ENCODE measurements at regions not wholly inside any gene's neighbourhood (a gene's known extent, or its start where the extent isn't known, plus 50 kb on each side); places are given as distances from the start of the nearest gene placed in this dataset.

GRCh38 chr1:245046315-245046714 is 108.5 kb upstream of the KIF26B start:
- H3K9me3 ChIP-seq (ENCODE audit: insufficient read depth, low read length, severe bottlenecking), result no peaks in the 10 kb centered on the region
- no peak for DNase-seq
- no peaks in the 10 kb centered on the region for H3K79me2 ChIP-seq (ENCODE audit: insufficient read depth, low read length)
- no peaks in the 10 kb centered on the region for H3K36me3 ChIP-seq (ENCODE audit: insufficient read depth, low read length)
- H3K27me3 ChIP-seq (ENCODE audit: insufficient read depth, low read length, poor library complexity), result no peaks in the 10 kb centered on the region
- no peak overlapping the region for H3K27ac ChIP-seq (ENCODE audit: low read length)
- ATAC-seq (ENCODE audit: insufficient read depth, low read depth), result no peak
- H4K20me1 ChIP-seq (ENCODE audit: insufficient read depth, low read length), result no peaks in the 10 kb centered on the region
- TF ChIP-seq EZH2 (IDR thresholded peaks at IDR 0.05; ENCODE audit: borderline replicate concordance, low read depth, low read length, severe bottlenecking) (no peak), CTCF (IDR thresholded peaks at IDR 0.05; ENCODE audit: borderline replicate concordance, extremely low read depth, low read length, poor library complexity, severe bottlenecking) (no peak)
- H3K4me2 ChIP-seq (ENCODE audit: insufficient read depth, low read length), result no peak overlapping the region
- H3K4me1 ChIP-seq (ENCODE audit: insufficient read depth, low read length), result no peaks in the 10 kb centered on the region
- no peak overlapping the region for H2AFZ ChIP-seq (ENCODE audit: low read depth, low read length)
- H3K4me3 ChIP-seq (ENCODE audit: low read depth in 1 of 2, low read length in 2 of 2), result no peak overlapping the region
- H3K9ac ChIP-seq (ENCODE audit: low read depth, low read length), result no peak overlapping the region

GRCh38 chr1:245045087-245045881 is 109.5 kb upstream of the KIF26B start:
- Histone ChIP-seq H3K9ac (ENCODE audit: low read depth, low read length) (no peak overlapping the region), H3K27me3 (ENCODE audit: insufficient read depth, low read length, poor library complexity) (no peaks in the 10 kb centered on the region), H3K4me3 (ENCODE audit: low read depth in 1 of 2, low read length in 2 of 2) (no peak overlapping the region), H3K27ac (ENCODE audit: low read length) (no peak overlapping the region), H2AFZ (ENCODE audit: low read depth, low read length) (no peak overlapping the region), H3K4me2 (ENCODE audit: insufficient read depth, low read length) (no peak overlapping the region), H3K4me1 (ENCODE audit: insufficient read depth, low read length) (no peaks in the 10 kb centered on the region), H4K20me1 (ENCODE audit: insufficient read depth, low read length) (no peaks in the 10 kb centered on the region), H3K79me2 (ENCODE audit: insufficient read depth, low read length) (no peaks in the 10 kb centered on the region), H3K36me3 (ENCODE audit: insufficient read depth, low read length) (no peaks in the 10 kb centered on the region), H3K9me3 (ENCODE audit: insufficient read depth, low read length, severe bottlenecking) (no peaks in the 10 kb centered on the region)
- TF ChIP-seq CTCF (IDR thresholded peaks at IDR 0.05; ENCODE audit: borderline replicate concordance, extremely low read depth, low read length, poor library complexity, severe bottlenecking) (no peak), EZH2 (IDR thresholded peaks at IDR 0.05; ENCODE audit: borderline replicate concordance, low read depth, low read length, severe bottlenecking) (no peak)
- DNase-seq, result no peak
- ATAC-seq (ENCODE audit: insufficient read depth, low read depth), result no peak

- H4K20me1 ChIP-seq (ENCODE audit: insufficient read depth, low read length), result no peaks in the 10 kb centered on the region
- TF ChIP-seq CTCF (IDR thresholded peaks at IDR 0.05; ENCODE audit: borderline replicate concordance, extremely low read depth, low read length, poor library complexity, severe bottlenecking), result no peak
- TF ChIP-seq EZH2 (IDR thresholded peaks at IDR 0.05; ENCODE audit: borderline replicate concordance, low read depth, low read length, severe bottlenecking), result no peak
- H3K9me3 ChIP-seq (ENCODE audit: insufficient read depth, low read length, severe bottlenecking), result no peaks in the 10 kb centered on the region
- no peak overlapping the region for H2AFZ ChIP-seq (ENCODE audit: low read depth, low read length)
- H3K4me1 ChIP-seq (ENCODE audit: insufficient read depth, low read length), result no peaks in the 10 kb centered on the region
- no peak overlapping the region for H3K4me2 ChIP-seq (ENCODE audit: insufficient read depth, low read length)
- no peaks in the 10 kb centered on the region for H3K36me3 ChIP-seq (ENCODE audit: insufficient read depth, low read length)
- ATAC-seq (ENCODE audit: insufficient read depth, low read depth), result no peak
- no peak overlapping the region for H3K4me3 ChIP-seq (ENCODE audit: low read depth in 1 of 2, low read length in 2 of 2)
- no peak overlapping the region for H3K9ac ChIP-seq (ENCODE audit: low read depth, low read length)
- no peak overlapping the region for H3K27ac ChIP-seq (ENCODE audit: low read length)
- H3K27me3 ChIP-seq (ENCODE audit: insufficient read depth, low read length, poor library complexity), result no peaks in the 10 kb centered on the region
- H3K79me2 ChIP-seq (ENCODE audit: insufficient read depth, low read length), result no peaks in the 10 kb centered on the region
- DNase-seq, result no peak
Measured at GRCh38 chr1:245043611-245043940, 111.2 kb upstream of the KIF26B start.
